ENCODE measurements at regions not wholly inside any gene's neighbourhood (a gene's known extent, or its start where the extent isn't known, plus 50 kb on each side); places are given as distances from the start of the nearest gene placed in this dataset.
A peak's percentile ranks its signal among the peaks of the same experiment; 100 is the strongest.

GRCh38 chr3:99128235-99128634 lies 226.7 kb upstream of the DCBLD2 start:
- no peak for DNase-seq

GRCh38 chr3:99126316-99126715 lies 224.8 kb upstream of the DCBLD2 start:
- DNase-seq, result no peak

DNA sequence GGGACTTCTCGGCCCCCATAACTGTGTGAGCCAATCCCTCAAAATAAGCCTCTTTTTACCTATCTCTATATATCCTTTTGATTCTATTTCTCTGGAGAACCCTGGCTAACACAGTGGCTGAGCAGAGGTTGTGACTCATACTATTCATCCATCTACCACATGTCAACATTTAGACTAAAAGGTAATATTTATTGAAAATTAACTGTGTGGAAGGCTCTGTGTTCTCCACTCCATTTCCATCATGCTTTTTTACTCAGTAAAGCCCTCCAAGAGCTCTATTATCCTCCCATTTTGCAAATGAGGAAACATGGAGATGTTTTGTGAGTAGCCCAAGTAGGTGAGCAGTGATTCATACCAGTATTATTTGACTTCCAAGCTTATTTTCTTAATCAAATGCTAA lies 217.9 kb upstream of the DCBLD2 start:
- DNase-seq, result no peak

DNA sequence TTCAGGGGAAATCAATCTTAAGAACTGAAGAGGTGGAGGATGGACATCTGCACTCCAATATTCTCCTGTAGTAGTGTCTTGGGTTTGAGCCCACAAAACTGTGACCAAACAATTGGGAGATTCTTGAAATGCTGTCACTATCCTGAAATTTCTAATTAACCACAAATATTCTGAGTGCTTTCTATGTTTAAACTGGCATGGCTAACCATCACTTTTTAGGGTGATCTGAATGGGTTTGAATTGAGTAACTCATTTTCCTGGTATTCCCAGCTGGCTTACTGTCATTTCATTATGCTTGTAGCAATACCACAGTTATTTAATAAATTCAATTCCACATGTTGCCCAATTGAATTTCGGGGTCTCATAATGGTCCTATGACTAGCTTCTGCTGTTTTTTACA lies 216.9 kb upstream of the DCBLD2 start:
- DNase-seq, result no peak

DNA sequence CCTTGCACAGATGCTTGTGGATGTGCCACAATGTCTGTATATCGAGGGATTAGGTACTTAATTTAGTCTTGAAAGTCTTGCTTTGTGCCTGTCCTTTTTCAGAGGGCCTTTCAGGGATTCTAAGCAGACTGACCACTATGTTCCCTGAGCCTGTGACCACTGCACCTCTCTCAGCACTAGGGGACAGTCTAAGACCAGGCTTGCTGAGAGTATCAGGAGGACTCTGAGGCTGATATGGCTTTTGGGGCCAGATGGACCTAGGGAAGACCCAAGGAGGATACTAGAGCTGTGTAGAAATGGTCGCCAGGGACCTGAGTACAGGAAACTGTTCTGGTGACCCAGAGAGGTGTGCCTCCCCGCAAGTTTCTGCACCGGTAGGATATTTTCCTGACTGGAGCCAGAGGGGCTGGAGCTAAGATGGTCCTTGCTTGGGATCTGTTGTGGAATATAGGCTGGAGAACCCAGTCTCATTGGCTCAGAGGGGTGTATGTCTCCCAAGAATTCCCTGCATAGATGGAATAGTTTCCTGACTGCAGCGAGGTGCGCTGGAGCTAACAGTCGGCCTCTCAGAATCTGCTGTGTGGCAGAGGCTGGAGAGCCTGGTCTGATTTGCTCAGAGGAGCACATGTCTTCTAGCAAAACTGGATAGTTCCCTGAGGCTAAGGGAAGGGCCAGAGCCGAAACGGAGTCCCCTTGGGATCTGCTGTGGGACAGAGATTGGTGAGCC lies 213.2 kb upstream of the DCBLD2 start:
- DNase-seq, result no peak

DNA sequence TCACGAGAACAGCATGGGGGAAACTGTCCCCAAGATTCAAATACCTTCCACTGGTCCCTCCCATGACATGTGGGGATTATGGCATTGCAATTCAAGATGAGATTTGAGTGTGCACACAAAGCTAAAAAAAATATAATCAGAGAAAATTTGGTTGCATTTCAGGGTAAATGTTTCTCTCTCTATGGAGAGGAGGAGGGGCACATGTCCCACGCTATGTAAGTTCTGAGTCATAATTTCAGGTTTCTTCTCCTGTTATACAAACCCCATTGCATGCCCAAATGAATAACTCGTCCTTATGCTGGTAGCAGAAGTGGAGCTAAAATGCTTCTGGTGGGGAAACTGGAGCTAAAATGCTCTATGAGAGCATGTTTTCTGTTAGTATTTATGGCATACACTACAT lies 209.7 kb upstream of the DCBLD2 start:
- no peak for DNase-seq

DNA sequence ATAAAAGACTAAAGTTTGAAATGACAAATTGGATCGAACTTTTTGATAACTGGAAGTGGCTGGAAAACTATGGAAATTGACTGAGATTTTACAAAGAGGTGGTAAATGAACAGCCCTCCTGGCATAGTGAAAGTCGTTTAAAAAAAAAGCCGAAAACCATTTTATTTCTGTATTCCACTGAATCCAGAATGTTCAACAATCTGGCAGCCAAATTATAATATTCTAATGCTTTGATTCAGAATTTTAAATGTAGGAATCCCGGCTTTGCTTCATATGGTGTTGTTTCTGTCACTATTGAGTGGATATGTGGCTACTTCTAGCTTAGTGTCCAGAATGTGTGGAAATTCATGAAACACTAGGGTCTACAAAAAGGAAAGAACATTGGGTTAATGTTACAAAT lies 208.9 kb upstream of the DCBLD2 start:
- no peak for DNase-seq

GRCh38 chr3:99108508-99108907 lies 207.0 kb upstream of the DCBLD2 start:
- no peak for DNase-seq

DNA sequence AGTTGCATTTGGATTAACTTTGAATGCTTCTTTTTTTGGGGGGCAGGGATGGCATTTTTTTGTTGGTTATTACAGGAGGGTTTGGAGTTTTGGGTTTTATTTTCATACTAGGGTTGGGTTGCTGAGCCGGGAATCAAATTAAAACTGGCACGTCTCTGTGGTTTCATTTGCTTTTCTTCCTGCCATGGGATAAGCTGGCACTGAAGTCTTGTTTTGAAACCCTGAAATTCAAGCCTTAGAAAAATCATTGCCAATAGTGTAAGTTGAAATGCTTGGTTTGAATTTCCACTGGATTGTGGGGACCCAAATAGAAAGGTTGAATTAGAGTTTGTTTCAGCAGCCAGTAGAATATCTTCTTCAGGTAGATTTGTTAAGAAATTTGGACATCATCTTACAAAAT lies 193.1 kb upstream of the DCBLD2 start:
- no peak for DNase-seq

GRCh38 chr3:99087277-99087676 lies 185.8 kb upstream of the DCBLD2 start:
- DNase-seq, result no peak

GRCh38 chr3:99084826-99085225 lies 183.3 kb upstream of the DCBLD2 start:
- DNase-seq, result no peak

GRCh38 chr3:99084156-99084555 lies 182.7 kb upstream of the DCBLD2 start:
- DNase-seq, result no peak

- DNase-seq, result peak in 7 of 58 donors; percentile 14 to 63 (median 32)
These were observed 169.6 kb upstream of the DCBLD2 start for GRCh38 chr3:99071096-99071495.

DNA sequence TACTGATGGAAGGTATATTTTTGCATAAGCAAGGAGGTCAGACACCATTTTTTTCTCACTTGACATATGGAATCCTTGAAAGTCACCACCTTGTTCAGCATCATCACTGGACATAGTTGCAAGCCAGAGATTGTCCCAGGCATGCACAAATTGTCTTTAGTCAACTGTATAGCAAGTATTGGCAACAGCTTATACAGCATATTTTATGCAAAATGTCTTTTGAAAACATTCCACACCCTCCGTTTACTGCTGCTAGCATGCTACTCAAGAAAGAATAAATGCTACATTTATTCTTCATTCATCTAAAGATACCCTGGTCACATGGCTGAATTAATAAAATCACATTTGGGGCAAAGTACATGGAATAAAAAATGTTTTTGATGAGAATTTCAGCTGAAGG lies 168.5 kb upstream of the DCBLD2 start:
- DNase-seq, result no peak

- DNase-seq, result no peak
These were observed 165.4 kb upstream of the DCBLD2 start for GRCh38 chr3:99066863-99067262.

- DNase-seq, result no peak
These were observed 147.7 kb upstream of the DCBLD2 start for GRCh38 chr3:99049164-99049563.

DNA sequence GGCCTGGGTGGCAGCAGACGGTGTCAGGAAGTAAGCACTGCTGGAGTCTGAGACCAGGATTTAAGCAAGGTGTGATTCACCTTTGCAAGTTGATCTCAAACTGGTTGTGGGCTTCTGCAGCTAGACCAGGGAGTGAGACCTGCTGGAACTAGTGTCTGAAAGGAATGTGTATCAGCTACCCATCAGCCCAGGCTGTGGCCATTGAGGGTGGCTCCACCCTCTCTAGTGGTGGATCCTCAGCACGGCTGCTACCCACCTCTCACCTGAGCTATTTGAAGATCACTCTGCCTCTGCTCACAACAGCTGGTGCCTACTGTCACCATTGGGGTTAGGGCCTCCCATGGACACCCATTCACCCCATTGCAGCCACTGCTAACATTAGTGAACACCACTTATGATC lies 140.3 kb upstream of the DCBLD2 start:
- DNase-seq, result no peak

GRCh38 chr3:99031778-99032177 lies 130.3 kb upstream of the DCBLD2 start:
- no peak for DNase-seq

- peak in 1 of 58 donors; percentile 10 for DNase-seq
These were observed 122.2 kb upstream of the DCBLD2 start for GRCh38 chr3:99023590-99024192.

GRCh38 chr3:99021466-99021865 lies 120.0 kb upstream of the DCBLD2 start:
- DNase-seq, result no peak

GRCh38 chr3:99016452-99016851 lies 115.0 kb upstream of the DCBLD2 start:
- no peak for DNase-seq

GRCh38 chr3:99013777-99014315 lies 112.4 kb upstream of the DCBLD2 start:
- no peak for DNase-seq

DNA sequence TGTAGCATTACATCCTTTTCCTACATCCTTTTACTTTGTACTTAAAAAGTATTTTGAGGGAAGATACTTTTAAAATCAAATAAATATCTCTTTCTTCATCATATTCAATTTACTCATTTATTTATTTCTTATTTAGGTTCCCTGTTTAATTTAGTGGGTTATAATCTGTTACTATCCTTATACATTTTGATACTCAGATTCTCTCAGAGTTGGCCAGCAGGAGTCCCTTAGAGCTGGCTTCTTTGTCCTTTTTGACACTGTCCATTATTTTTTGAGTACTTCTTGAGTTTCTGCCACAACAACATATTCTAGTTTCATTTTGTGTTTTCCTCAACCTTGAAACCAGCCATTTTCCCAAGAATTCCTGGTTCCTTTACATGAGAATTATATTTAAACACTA lies 111.6 kb upstream of the DCBLD2 start:
- DNase-seq, result no peak

All from anterior cingulate cortex (tissue), 58 donors.